ENCODE measurements at regions not wholly inside any gene's neighbourhood (a gene's known extent, or its start where the extent isn't known, plus 50 kb on each side); places are given as distances from the start of the nearest gene placed in this dataset.

DNA sequence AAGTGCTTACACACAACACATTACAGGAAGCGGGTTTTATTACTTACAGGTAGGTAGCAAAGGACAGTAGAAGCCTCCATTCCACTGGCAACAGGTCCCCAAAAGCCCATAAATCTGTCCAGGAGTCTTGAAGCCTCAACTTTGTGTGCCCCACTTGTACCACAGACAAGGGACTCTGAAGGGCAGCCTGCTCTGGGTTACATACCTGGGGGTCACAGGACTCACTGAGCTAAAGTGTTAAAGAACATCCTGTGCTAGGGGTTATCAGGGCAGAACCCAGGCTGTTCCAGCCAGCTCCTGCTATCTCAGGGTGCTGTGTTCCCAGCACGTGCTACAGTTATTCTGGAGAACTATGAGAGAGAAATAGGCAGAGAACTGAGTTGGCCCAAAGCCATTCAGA lies 230.9 kb upstream of the SLC10A2 start:
- Histone ChIP-seq H3K4me3 (no peak overlapping the region), H3K9me3 (no peaks in the 10 kb centered on the region), H3K4me1 (no peaks in the 10 kb centered on the region), H3K27ac (no peak overlapping the region), H3K27me3 (no peaks in the 10 kb centered on the region), H3K36me3 (ENCODE audit: low read depth, missing control alignments) (no peaks in the 10 kb centered on the region)
- 71 to 79% methylated on average over 2 of the region's 2 CpGs for WGBS, 2 donors
- DNase-seq, result no peak
- intact Hi-C loops (cut with DNase I; ENCODE audit: low total_unique reads), result no loop called here
- TF ChIP-seq, protein P1, sequence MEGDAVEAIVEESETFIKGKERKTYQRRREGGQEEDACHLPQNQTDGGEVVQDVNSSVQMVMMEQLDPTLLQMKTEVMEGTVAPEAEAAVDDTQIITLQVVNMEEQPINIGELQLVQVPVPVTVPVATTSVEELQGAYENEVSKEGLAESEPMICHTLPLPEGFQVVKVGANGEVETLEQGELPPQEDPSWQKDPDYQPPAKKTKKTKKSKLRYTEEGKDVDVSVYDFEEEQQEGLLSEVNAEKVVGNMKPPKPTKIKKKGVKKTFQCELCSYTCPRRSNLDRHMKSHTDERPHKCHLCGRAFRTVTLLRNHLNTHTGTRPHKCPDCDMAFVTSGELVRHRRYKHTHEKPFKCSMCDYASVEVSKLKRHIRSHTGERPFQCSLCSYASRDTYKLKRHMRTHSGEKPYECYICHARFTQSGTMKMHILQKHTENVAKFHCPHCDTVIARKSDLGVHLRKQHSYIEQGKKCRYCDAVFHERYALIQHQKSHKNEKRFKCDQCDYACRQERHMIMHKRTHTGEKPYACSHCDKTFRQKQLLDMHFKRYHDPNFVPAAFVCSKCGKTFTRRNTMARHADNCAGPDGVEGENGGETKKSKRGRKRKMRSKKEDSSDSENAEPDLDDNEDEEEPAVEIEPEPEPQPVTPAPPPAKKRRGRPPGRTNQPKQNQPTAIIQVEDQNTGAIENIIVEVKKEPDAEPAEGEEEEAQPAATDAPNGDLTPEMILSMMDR (IDR thresholded peaks at IDR 0.05), result no peak
- no peak for TF ChIP-seq POLR2A (IDR thresholded peaks at IDR 0.05)

DNA sequence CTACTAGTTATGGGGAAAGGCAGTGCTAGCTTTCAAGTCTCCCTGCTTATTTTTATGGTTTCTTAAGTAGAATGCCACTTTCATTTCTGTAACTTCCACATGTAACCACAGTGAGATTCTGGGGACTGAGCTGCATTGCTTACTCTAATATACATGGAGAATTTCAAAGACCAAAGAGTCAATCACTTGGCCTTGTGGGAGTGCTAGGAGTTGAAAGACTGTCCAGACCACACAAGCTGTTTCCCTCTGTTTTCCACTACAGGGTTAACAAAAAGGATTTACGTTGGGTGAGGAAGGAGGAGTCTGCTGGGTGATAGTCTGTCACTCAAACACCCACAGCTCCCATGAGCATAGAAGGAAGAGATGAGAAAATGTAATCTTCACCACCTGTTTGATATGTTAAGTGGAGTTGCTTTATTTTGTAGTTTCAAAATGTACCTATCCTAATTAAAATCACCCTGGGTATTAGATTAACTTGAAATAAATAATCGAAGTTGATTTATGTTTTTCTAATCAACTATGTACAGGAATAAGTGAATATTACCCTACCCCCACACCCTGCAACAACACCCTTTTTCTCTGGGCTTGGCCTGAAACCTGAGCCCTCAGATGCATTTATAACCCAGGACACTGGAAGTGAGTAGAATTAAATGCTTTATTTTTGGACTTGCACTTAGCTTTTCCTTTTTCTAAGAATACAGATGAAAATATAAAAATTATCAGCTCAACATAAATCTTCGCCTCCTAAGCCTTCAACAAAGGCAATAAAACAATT lies 225.8 kb upstream of the SLC10A2 start:
- Histone ChIP-seq H3K27ac (no peak overlapping the region), H3K9me3 (no peaks in the 10 kb centered on the region), H3K4me1 (no peaks in the 10 kb centered on the region), H3K36me3 (ENCODE audit: low read depth, missing control alignments) (no peaks in the 10 kb centered on the region), H3K4me3 (no peak overlapping the region), H3K27me3 (no peaks in the 10 kb centered on the region)
- intact Hi-C loops (cut with DNase I; ENCODE audit: low total_unique reads), result no loop called here
- no peak for TF ChIP-seq POLR2A (IDR thresholded peaks at IDR 0.05)
- TF ChIP-seq, protein P1 (IDR thresholded peaks at IDR 0.05), result no peak
- 49 to 51% methylated on average over 3 of the region's 3 CpGs for WGBS, 2 donors
- DNase-seq, result no peak

DNA sequence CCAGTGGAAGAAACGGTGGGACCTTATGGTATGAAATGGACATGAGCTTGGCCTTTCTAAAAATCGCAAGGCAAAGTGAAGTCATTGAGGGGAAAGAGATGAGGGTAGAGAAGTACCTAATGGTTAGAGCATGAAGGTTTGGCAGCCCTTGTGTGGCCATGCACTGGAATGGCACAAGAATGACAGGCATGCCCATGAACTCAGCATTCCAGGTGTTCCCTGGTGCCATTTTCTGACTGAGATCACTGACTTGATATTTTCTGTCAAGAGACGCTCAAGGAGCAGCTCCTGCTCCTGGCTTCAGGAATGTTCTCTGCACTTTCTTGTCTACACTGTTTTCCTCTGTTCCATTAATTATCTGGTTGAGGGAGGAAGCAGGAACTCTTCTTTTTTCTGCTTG lies 225.0 kb upstream of the SLC10A2 start:
- no peaks in the 10 kb centered on the region for H3K27me3 ChIP-seq
- H3K4me1 ChIP-seq, result no peaks in the 10 kb centered on the region
- H3K9me3 ChIP-seq, result no peaks in the 10 kb centered on the region
- H3K4me3 ChIP-seq, result no peak overlapping the region
- DNase-seq, result no peak
- no peaks in the 10 kb centered on the region for H3K36me3 ChIP-seq (ENCODE audit: low read depth, missing control alignments)
- WGBS, 2 donors, result 78 to 90% methylated on average over 3 of the region's 3 CpGs
- intact Hi-C loops (cut with DNase I; ENCODE audit: low total_unique reads), result no loop called here
- TF ChIP-seq, protein P1 (IDR thresholded peaks at IDR 0.05), result no peak
- TF ChIP-seq POLR2A (IDR thresholded peaks at IDR 0.05), result no peak
- no peak overlapping the region for H3K27ac ChIP-seq

DNA sequence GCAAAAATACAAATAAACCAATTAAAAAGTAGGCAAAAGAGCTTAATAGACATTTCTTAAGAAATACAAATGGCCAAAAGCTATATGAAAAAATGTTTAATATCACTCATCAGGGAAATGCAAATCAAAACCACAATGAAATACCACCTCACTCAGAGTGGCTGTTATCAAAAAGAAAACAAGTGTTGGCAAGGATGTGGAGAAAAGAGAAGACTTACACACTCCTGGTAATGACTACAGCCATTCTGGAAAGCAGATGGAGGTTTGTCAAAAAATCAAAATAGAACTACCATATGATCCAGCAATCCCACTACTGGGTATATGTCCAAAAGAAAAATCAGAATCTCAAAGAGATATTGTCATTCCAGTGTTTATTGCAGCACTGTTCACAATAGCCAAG lies 223.5 kb upstream of the SLC10A2 start:
- Histone ChIP-seq H3K27ac (no peak overlapping the region), H3K27me3 (no peaks in the 10 kb centered on the region), H3K36me3 (ENCODE audit: low read depth, missing control alignments) (no peaks in the 10 kb centered on the region), H3K4me3 (no peak overlapping the region), H3K4me1 (no peaks in the 10 kb centered on the region), H3K9me3 (no peaks in the 10 kb centered on the region)
- intact Hi-C loops (cut with DNase I; ENCODE audit: low total_unique reads), result no loop called here
- no peak for DNase-seq
- no peak for TF ChIP-seq POLR2A (IDR thresholded peaks at IDR 0.05)
- TF ChIP-seq, protein P1 (IDR thresholded peaks at IDR 0.05), result no peak

DNA sequence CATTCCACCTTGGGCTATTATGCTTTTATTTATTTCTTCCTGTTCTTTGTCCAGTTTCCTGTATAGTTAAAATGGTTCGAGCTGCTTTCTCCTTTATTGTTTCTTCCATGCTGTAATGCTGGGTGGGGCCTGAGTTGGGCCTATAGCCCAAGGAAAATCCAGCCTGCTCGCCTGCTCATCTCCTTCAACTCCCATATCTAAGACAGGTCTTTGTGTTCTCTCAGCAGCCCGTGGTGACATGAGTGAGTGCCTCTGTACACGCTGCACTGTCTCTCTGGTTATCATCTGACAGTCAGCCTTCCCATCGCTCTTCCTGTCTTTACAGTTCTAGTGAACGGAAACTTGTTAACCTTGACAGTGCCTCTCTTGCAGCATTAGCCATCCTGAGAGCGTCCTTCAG lies 221.9 kb upstream of the SLC10A2 start:
- no peak for DNase-seq
- Histone ChIP-seq H3K27ac (no peak overlapping the region), H3K36me3 (ENCODE audit: low read depth, missing control alignments) (no peaks in the 10 kb centered on the region), H3K9me3 (no peaks in the 10 kb centered on the region), H3K27me3 (no peaks in the 10 kb centered on the region), H3K4me1 (no peaks in the 10 kb centered on the region), H3K4me3 (no peak overlapping the region)
- intact Hi-C loops (cut with DNase I; ENCODE audit: low total_unique reads), result no loop called here
- TF ChIP-seq, protein P1 (IDR thresholded peaks at IDR 0.05), result no peak
- no peak for TF ChIP-seq POLR2A (IDR thresholded peaks at IDR 0.05)
- 45 to 58% methylated on average over 5 to 7 of the region's 7 CpGs for WGBS, 2 donors
